ENCODE measurements at regions not wholly inside any gene's neighbourhood (a gene's known extent, or its start where the extent isn't known, plus 50 kb on each side); places are given as distances from the start of the nearest gene placed in this dataset.
"Not testable (repeated sequence)": the region's sequence is repeated elsewhere in the genome, so short reads cannot be mapped to it uniquely, and the experiment has no call there.

GRCh38 chr12:75658286-75658685 lies 146.9 kb upstream of the KRR1 start:
- TF ChIP-seq EP300 (IDR thresholded peaks at IDR 0.05) (no peak), POLR2A (IDR thresholded peaks at IDR 0.05) (no peak), CTCF (IDR thresholded peaks at IDR 0.05) (no peak)
- Histone ChIP-seq H3K9me3 (no peaks in the 10 kb centered on the region), H3K36me3 (no peaks in the 10 kb centered on the region), H3K27ac (no peak overlapping the region), H3K4me3 (no peak overlapping the region), H3K4me1 (peaks cover 0 to 10% (median 0%) of the 10 kb centered on the region in 4 donors), H3K27me3 (no peaks in the 10 kb centered on the region)
- no peak for DNase-seq (ENCODE audit: low spot score in 2 of 2)

GRCh38 chr12:75657831-75658230 lies 146.4 kb upstream of the KRR1 start:
- no peak for DNase-seq (ENCODE audit: low spot score in 2 of 2)
- peaks cover 0 to 10% (median 0%) of the 10 kb centered on the region in 4 donors for H3K4me1 ChIP-seq
- H3K27ac ChIP-seq, result no peak overlapping the region
- no peaks in the 10 kb centered on the region for H3K9me3 ChIP-seq
- no peaks in the 10 kb centered on the region for H3K27me3 ChIP-seq
- no peaks in the 10 kb centered on the region for H3K36me3 ChIP-seq
- TF ChIP-seq EP300 (IDR thresholded peaks at IDR 0.05), result no peak
- TF ChIP-seq POLR2A (IDR thresholded peaks at IDR 0.05), result no peak
- TF ChIP-seq CTCF (IDR thresholded peaks at IDR 0.05), result no peak
- whole genome bisulfite sequencing, 2 donors, result 78 to 84% methylated on average over 2 of the region's 2 CpGs
- no peak overlapping the region for H3K4me3 ChIP-seq

- H3K27me3 ChIP-seq; H3K27ac ChIP-seq; DNase-seq (ENCODE audit: low spot score in 2 of 2); H3K4me3 ChIP-seq; H3K9me3 ChIP-seq; H3K36me3 ChIP-seq: not testable (repeated sequence)
- whole genome bisulfite sequencing, 2 donors, result 85 to 87% methylated on average over 6 of the region's 6 CpGs
- peaks cover 0 to 10% (median 0%) of the 10 kb centered on the region in 4 donors for H3K4me1 ChIP-seq
Measured at GRCh38 chr12:75657354-75657753, 145.9 kb upstream of the KRR1 start.

- no peak for TF ChIP-seq CTCF (IDR thresholded peaks at IDR 0.05)
- TF ChIP-seq EP300 (IDR thresholded peaks at IDR 0.05), result no peak
- TF ChIP-seq POLR2A (IDR thresholded peaks at IDR 0.05), result no peak
- 50 to 80% methylated on average over 1 of the region's 1 CpG for WGBS, 2 donors
Measured at GRCh38 chr12:75656648-75657047, 145.2 kb upstream of the KRR1 start.

GRCh38 chr12:75656210-75656609 lies 144.8 kb upstream of the KRR1 start:
- no peak for DNase-seq (ENCODE audit: low spot score in 2 of 2)
- H3K9me3 ChIP-seq, result no peaks in the 10 kb centered on the region
- H3K27ac ChIP-seq, result no peak overlapping the region
- H3K4me3 ChIP-seq, result no peak overlapping the region
- H3K27me3 ChIP-seq, result no peaks in the 10 kb centered on the region
- no peak for TF ChIP-seq POLR2A (IDR thresholded peaks at IDR 0.05)
- no peak for TF ChIP-seq CTCF (IDR thresholded peaks at IDR 0.05)
- no peak for TF ChIP-seq EP300 (IDR thresholded peaks at IDR 0.05)
- H3K36me3 ChIP-seq, result no peaks in the 10 kb centered on the region
- peaks cover 0 to 15% (median 0%) of the 10 kb centered on the region in 4 donors for H3K4me1 ChIP-seq

More at GRCh38 chr12:75656648-75657047, 145.2 kb upstream of the KRR1 start:
- no peak for DNase-seq (ENCODE audit: low spot score in 2 of 2)
- Histone ChIP-seq H3K4me1 (peaks cover 0 to 10% (median 0%) of the 10 kb centered on the region in 4 donors), H3K9me3 (no peaks in the 10 kb centered on the region), H3K36me3 (no peaks in the 10 kb centered on the region), H3K27ac (no peak overlapping the region), H3K27me3 (no peaks in the 10 kb centered on the region), H3K4me3 (no peak overlapping the region)

- H3K9me3 ChIP-seq, result no peaks in the 10 kb centered on the region
- no peaks in the 10 kb centered on the region for H3K36me3 ChIP-seq
- no peak overlapping the region for H3K4me3 ChIP-seq
- no peaks in the 10 kb centered on the region for H3K27me3 ChIP-seq
- 90 to 92% methylated on average over 4 of the region's 4 CpGs for WGBS, 2 donors
- DNase-seq (ENCODE audit: low spot score in 2 of 2), result no peak
- TF ChIP-seq CTCF (IDR thresholded peaks at IDR 0.05) (no peak), POLR2A (IDR thresholded peaks at IDR 0.05) (no peak)
- H3K27ac ChIP-seq, result no peak overlapping the region
- peaks cover 0 to 21% (median 2%) of the 10 kb centered on the region in 4 donors for H3K4me1 ChIP-seq
Measured at GRCh38 chr12:75655315-75655806, 144.0 kb upstream of the KRR1 start.
